ENCODE measurements at regions not wholly inside any gene's neighbourhood (a gene's known extent, or its start where the extent isn't known, plus 50 kb on each side); places are given as distances from the start of the nearest gene placed in this dataset.

DNA sequence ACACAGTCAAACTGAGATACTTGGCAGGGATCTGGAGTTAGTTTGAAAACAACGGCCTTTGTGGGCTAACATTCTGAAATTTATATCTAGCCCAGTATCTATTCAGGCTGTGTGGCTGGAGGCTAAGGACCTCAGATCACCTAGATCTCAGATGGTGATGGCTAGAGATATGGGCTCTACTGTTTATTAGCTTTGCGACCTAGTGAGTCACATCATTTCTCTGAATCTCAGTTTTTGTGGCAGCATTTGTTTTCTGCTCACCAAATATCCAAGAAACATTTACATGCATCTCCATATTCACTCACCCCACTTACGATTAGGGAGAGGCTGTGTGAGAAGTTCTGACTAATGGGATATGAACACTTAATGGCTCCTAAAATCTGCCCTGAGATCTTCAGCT, 503.9 kb downstream of the KIF20B start:
- CTCF ChIA-PET = no interaction called here
- Histone ChIP-seq H3K27ac (no peak overlapping the region), H3K4me1 (no peaks in the 10 kb centered on the region), H3K4me3 (no peak overlapping the region), H3K9me3 (no peaks in the 10 kb centered on the region), H3K4me2 (no peak overlapping the region)
- DNase-seq (ENCODE audit: low read depth in 1 of 2, low spot score in 1 of 2) (no peak), ATAC-seq (no peak), FAIRE-seq (no peak)
- POLR2A ChIA-PET = no interaction called here
- 5% methylated on average over 3 of the region's 3 CpGs for WGBS (ENCODE audit: missing lambda C conversion rate)
- TF ChIP-seq HOXB5 (CRISPR knock-in tag; IDR thresholded peaks at IDR 0.05) (no peak), ZC3H11A (IDR thresholded peaks at IDR 0.05) (no peak), JUN (IDR thresholded peaks at IDR 0.05) (no peak), KDM5A (IDR thresholded peaks at IDR 0.05) (no peak), EHF (CRISPR knock-in tag; IDR thresholded peaks at IDR 0.05) (no peak), ZNF302 (CRISPR knock-in tag; IDR thresholded peaks at IDR 0.05) (no peak)
- TF ChIP-seq, protein P1, sequence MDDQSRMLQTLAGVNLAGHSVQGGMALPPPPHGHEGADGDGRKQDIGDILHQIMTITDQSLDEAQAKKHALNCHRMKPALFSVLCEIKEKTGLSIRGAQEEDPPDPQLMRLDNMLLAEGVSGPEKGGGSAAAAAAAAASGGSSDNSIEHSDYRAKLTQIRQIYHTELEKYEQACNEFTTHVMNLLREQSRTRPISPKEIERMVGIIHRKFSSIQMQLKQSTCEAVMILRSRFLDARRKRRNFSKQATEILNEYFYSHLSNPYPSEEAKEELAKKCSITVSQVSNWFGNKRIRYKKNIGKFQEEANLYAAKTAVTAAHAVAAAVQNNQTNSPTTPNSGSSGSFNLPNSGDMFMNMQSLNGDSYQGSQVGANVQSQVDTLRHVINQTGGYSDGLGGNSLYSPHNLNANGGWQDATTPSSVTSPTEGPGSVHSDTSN (IDR thresholded peaks at IDR 0.05) = no peak
- TF ChIP-seq, protein P2, sequence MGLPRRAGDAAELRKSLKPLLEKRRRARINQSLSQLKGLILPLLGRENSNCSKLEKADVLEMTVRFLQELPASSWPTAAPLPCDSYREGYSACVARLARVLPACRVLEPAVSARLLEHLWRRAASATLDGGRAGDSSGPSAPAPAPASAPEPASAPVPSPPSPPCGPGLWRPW (IDR thresholded peaks at IDR 0.05) = no peak

DNA sequence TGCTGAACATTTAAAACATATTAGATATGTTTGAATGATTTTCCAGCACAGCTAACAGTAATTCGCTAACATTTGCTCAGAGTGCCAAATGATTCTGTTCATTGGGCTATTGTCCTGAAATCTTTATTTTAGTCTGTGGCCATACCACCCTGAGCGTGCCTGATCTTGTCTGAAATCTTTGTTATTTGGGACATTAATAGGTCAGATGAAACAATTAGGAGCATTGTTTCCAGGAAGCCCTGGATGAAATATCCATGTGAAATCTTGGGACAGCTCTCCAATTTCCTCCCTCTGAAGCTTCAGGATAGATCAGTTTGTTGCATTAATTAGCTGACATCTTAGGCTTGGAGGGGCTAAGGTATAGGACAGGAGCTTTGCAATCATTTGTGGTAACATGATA, 512.0 kb downstream of the KIF20B start:
- ATAC-seq = no peak
- WGBS (ENCODE audit: missing lambda C conversion rate) = 5% methylated on average over 2 of the region's 2 CpGs

More for the DNA sequence above, 512.0 kb downstream of the KIF20B start:
- CTCF ChIA-PET = no interaction called here
- H3K4me3 ChIP-seq = no peak overlapping the region
- H3K27ac ChIP-seq = no peak overlapping the region
- no peak for TF ChIP-seq FOSB (CRISPR knock-in tag; IDR thresholded peaks at IDR 0.05)
- no peak for TF ChIP-seq EHF (CRISPR knock-in tag; IDR thresholded peaks at IDR 0.05)
- no peak for TF ChIP-seq CHD2 (IDR thresholded peaks at IDR 0.05; ENCODE audit: low read length, partially characterized antibody)
- no peak for TF ChIP-seq NPAS2 (CRISPR knock-in tag; IDR thresholded peaks at IDR 0.05; ENCODE audit: borderline replicate concordance)
- TF ChIP-seq CEBPB (IDR thresholded peaks at IDR 0.05) = no peak
- TF ChIP-seq, protein P3, sequence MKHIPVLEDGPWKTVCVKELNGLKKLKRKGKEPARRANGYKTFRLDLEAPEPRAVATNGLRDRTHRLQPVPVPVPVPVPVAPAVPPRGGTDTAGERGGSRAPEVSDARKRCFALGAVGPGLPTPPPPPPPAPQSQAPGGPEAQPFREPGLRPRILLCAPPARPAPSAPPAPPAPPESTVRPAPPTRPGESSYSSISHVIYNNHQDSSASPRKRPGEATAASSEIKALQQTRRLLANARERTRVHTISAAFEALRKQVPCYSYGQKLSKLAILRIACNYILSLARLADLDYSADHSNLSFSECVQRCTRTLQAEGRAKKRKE (CRISPR knock-in tag; IDR thresholded peaks at IDR 0.05; ENCODE audit: low read depth) = no peak
- TF ChIP-seq, protein P4, sequence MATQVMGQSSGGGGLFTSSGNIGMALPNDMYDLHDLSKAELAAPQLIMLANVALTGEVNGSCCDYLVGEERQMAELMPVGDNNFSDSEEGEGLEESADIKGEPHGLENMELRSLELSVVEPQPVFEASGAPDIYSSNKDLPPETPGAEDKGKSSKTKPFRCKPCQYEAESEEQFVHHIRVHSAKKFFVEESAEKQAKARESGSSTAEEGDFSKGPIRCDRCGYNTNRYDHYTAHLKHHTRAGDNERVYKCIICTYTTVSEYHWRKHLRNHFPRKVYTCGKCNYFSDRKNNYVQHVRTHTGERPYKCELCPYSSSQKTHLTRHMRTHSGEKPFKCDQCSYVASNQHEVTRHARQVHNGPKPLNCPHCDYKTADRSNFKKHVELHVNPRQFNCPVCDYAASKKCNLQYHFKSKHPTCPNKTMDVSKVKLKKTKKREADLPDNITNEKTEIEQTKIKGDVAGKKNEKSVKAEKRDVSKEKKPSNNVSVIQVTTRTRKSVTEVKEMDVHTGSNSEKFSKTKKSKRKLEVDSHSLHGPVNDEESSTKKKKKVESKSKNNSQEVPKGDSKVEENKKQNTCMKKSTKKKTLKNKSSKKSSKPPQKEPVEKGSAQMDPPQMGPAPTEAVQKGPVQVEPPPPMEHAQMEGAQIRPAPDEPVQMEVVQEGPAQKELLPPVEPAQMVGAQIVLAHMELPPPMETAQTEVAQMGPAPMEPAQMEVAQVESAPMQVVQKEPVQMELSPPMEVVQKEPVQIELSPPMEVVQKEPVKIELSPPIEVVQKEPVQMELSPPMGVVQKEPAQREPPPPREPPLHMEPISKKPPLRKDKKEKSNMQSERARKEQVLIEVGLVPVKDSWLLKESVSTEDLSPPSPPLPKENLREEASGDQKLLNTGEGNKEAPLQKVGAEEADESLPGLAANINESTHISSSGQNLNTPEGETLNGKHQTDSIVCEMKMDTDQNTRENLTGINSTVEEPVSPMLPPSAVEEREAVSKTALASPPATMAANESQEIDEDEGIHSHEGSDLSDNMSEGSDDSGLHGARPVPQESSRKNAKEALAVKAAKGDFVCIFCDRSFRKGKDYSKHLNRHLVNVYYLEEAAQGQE (IDR thresholded peaks at IDR 0.05) = no peak
- TF ChIP-seq RARB (CRISPR knock-in tag; IDR thresholded peaks at IDR 0.05) = no peak
- no peak for TF ChIP-seq BHLHE40 (IDR thresholded peaks at IDR 0.05; ENCODE audit: low read depth, low read length)
- TF ChIP-seq, protein P5, sequence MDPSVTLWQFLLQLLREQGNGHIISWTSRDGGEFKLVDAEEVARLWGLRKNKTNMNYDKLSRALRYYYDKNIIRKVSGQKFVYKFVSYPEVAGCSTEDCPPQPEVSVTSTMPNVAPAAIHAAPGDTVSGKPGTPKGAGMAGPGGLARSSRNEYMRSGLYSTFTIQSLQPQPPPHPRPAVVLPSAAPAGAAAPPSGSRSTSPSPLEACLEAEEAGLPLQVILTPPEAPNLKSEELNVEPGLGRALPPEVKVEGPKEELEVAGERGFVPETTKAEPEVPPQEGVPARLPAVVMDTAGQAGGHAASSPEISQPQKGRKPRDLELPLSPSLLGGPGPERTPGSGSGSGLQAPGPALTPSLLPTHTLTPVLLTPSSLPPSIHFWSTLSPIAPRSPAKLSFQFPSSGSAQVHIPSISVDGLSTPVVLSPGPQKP (IDR thresholded peaks at IDR 0.05; ENCODE audit: low read depth, low read length) = no peak
- TF ChIP-seq HOXB13 (CRISPR knock-in tag; IDR thresholded peaks at IDR 0.05; ENCODE audit: low read depth) = no peak
- no peak for TF ChIP-seq RFX5 (IDR thresholded peaks at IDR 0.05)
- TF ChIP-seq, protein P2 (IDR thresholded peaks at IDR 0.05) = no peak
- TF ChIP-seq, protein P1 (IDR thresholded peaks at IDR 0.05) = no peak
- no peak for TF ChIP-seq RCOR1 (IDR thresholded peaks at IDR 0.05; ENCODE audit: low read depth, low read length)
- no peak overlapping the region for H3K4me2 ChIP-seq
- FAIRE-seq (no peak), DNase-seq (ENCODE audit: low read depth in 1 of 2, low spot score in 1 of 2) (no peak)
- no peaks in the 10 kb centered on the region for H3K4me1 ChIP-seq
- H3K9me3 ChIP-seq = no peaks in the 10 kb centered on the region
- POLR2A ChIA-PET = no interaction called here
